ENCODE measurements at regions not wholly inside any gene's neighbourhood (a gene's known extent, or its start where the extent isn't known, plus 50 kb on each side); places are given as distances from the start of the nearest gene placed in this dataset.

DNA sequence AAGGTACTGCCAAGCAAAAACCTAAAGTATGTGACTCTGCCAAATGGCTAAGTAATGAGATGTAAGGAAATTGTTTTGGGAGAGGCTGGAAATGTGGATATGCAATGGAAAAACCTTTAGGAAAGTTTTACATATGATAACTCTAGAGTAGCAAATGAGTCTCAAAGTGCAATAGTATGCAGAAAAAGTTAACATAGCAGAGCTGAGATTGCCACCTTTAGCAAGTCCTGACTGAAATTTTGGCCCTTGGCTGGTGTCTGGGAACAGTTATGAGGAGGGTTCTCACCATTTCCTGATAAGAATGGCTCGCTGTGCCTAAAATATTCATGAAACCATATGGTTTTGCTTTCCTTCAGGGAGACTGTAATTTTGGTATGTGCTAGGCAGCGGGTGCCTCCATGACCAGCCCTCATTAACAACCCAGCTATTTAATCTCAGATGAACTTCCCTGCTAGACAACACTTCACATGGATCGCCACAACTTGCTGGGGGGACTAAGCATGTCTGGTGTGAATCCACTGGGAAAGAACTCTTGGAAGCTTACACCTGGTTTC, 72.3 kb upstream of the ERBB4 start:
- no peaks in the 10 kb centered on the region for H3K9me2 ChIP-seq (ENCODE audit: insufficient read depth, low read length)
- no TSS peak for BruUV-seq (replicated peaks)
- TF ChIP-seq, protein P1, sequence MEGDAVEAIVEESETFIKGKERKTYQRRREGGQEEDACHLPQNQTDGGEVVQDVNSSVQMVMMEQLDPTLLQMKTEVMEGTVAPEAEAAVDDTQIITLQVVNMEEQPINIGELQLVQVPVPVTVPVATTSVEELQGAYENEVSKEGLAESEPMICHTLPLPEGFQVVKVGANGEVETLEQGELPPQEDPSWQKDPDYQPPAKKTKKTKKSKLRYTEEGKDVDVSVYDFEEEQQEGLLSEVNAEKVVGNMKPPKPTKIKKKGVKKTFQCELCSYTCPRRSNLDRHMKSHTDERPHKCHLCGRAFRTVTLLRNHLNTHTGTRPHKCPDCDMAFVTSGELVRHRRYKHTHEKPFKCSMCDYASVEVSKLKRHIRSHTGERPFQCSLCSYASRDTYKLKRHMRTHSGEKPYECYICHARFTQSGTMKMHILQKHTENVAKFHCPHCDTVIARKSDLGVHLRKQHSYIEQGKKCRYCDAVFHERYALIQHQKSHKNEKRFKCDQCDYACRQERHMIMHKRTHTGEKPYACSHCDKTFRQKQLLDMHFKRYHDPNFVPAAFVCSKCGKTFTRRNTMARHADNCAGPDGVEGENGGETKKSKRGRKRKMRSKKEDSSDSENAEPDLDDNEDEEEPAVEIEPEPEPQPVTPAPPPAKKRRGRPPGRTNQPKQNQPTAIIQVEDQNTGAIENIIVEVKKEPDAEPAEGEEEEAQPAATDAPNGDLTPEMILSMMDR (conservative IDR thresholded peaks at IDR 0.05; ENCODE audit: low read length), result no peak
- TF ChIP-seq EZH2phosphoT487 (IDR thresholded peaks at IDR 0.05; ENCODE audit: borderline replicate concordance, low read depth, low read length), result no peak
- no peak overlapping the region for H3K27ac ChIP-seq (ENCODE audit: low read depth, low read length, poor library complexity, severe bottlenecking)
- H2AFZ ChIP-seq (ENCODE audit: low read length), result no peak overlapping the region
- no peaks in the 10 kb centered on the region for H3K9me3 ChIP-seq (ENCODE audit: low read length)
- no peaks in the 10 kb centered on the region for H3K4me1 ChIP-seq (ENCODE audit: insufficient read depth, low read length, poor library complexity, severe bottlenecking)
- no peak overlapping the region for H3K4me3 ChIP-seq (ENCODE audit: low read depth, low read length, poor library complexity, severe bottlenecking)
- no peak for DNase-seq (ENCODE audit: low spot score)
- CTCF ChIA-PET (ENCODE audit: unreplicated experiment), result no interaction called here
- no peaks in the 10 kb centered on the region for H4K20me1 ChIP-seq (ENCODE audit: insufficient read depth, low read length)
- H3K4me2 ChIP-seq (ENCODE audit: low read length), result no peak overlapping the region
- H3K36me3 ChIP-seq (ENCODE audit: insufficient read depth, low read length), result no peaks in the 10 kb centered on the region
- H3K79me2 ChIP-seq (ENCODE audit: insufficient read depth, low read depth, low read length), result no peaks in the 10 kb centered on the region
- POLR2A ChIA-PET, result no interaction called here
- intact Hi-C loops (cut with micrococcal nuclease; ENCODE audit: unreplicated experiment), result no loop called here

DNA sequence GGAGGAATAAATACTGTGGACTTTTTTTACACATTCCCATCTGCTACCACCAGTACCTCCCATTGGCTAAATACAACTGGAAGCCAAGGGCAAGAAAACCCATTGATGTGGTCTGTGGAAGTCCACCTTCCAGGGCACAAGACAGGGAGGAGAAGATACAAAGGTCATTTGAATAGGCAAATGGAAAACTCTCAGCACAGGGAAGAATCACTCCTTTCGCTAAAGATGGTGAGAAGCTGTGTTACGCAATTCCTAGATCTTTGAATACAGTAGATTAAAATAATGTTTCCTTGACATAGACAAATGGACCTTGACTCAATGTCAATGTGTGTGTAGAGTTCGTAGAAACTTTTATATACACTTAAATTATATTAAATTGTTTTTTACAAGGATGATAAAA, 70.9 kb upstream of the ERBB4 start:
- ChIA-PET CTCF (ENCODE audit: unreplicated experiment) (no interaction called here), POLR2A (no interaction called here)
- intact Hi-C loops (cut with micrococcal nuclease; ENCODE audit: unreplicated experiment), result no loop called here
- no peaks in the 10 kb centered on the region for H3K4me1 ChIP-seq (ENCODE audit: insufficient read depth, low read length, poor library complexity, severe bottlenecking)
- no peak overlapping the region for H3K4me3 ChIP-seq (ENCODE audit: low read depth, low read length, poor library complexity, severe bottlenecking)
- H3K9me3 ChIP-seq (ENCODE audit: low read length), result no peaks in the 10 kb centered on the region
- no peak for DNase-seq (ENCODE audit: low spot score)
- no TSS peak for BruUV-seq (replicated peaks)
- H3K36me3 ChIP-seq (ENCODE audit: insufficient read depth, low read length), result no peaks in the 10 kb centered on the region
- H3K4me2 ChIP-seq (ENCODE audit: low read length), result no peak overlapping the region
- no peaks in the 10 kb centered on the region for H3K9me2 ChIP-seq (ENCODE audit: insufficient read depth, low read length)
- no peaks in the 10 kb centered on the region for H3K79me2 ChIP-seq (ENCODE audit: insufficient read depth, low read depth, low read length)
- TF ChIP-seq EZH2phosphoT487 (IDR thresholded peaks at IDR 0.05; ENCODE audit: borderline replicate concordance, low read depth, low read length), result no peak
- TF ChIP-seq, protein P1 (conservative IDR thresholded peaks at IDR 0.05; ENCODE audit: low read length), result no peak
- H2AFZ ChIP-seq (ENCODE audit: low read length), result no peak overlapping the region
- no peak overlapping the region for H3K27ac ChIP-seq (ENCODE audit: low read depth, low read length, poor library complexity, severe bottlenecking)
- H4K20me1 ChIP-seq (ENCODE audit: insufficient read depth, low read length), result no peaks in the 10 kb centered on the region

- no peaks in the 10 kb centered on the region for H3K9me2 ChIP-seq (ENCODE audit: insufficient read depth, low read length)
- no peaks in the 10 kb centered on the region for H3K79me2 ChIP-seq (ENCODE audit: insufficient read depth, low read depth, low read length)
- H3K4me2 ChIP-seq (ENCODE audit: low read length), result no peak overlapping the region
- POLR2A ChIA-PET, result interaction anchor here (0.7 to 0.8 kb wide), 2 partner anchors 602 to 1864 kb away, joined by 3 to 4 read pairs; no protein-coding TSS in a partner anchor
- CTCF ChIA-PET (ENCODE audit: unreplicated experiment), result no interaction called here
- no peak for DNase-seq (ENCODE audit: low spot score)
- no peaks in the 10 kb centered on the region for H3K9me3 ChIP-seq (ENCODE audit: low read length)
- intact Hi-C loops (cut with micrococcal nuclease; ENCODE audit: unreplicated experiment), result no loop called here
- no peak overlapping the region for H3K27ac ChIP-seq (ENCODE audit: low read depth, low read length, poor library complexity, severe bottlenecking)
- no peaks in the 10 kb centered on the region for H3K4me1 ChIP-seq (ENCODE audit: insufficient read depth, low read length, poor library complexity, severe bottlenecking)
- H4K20me1 ChIP-seq (ENCODE audit: insufficient read depth, low read length), result no peaks in the 10 kb centered on the region
- no TSS peak for BruUV-seq (replicated peaks)
- H3K4me3 ChIP-seq (ENCODE audit: low read depth, low read length, poor library complexity, severe bottlenecking), result no peak overlapping the region
- H2AFZ ChIP-seq (ENCODE audit: low read length), result no peak overlapping the region
- no peaks in the 10 kb centered on the region for H3K36me3 ChIP-seq (ENCODE audit: insufficient read depth, low read length)
- TF ChIP-seq, protein P1 (conservative IDR thresholded peaks at IDR 0.05; ENCODE audit: low read length), result no peak
- TF ChIP-seq EZH2phosphoT487 (IDR thresholded peaks at IDR 0.05; ENCODE audit: borderline replicate concordance, low read depth, low read length), result no peak
These were observed 68.5 kb upstream of the ERBB4 start for GRCh38 chr2:212607080-212607479.
